HEK293 (cell line): ENCODE measurements at regions not wholly inside any gene's neighbourhood (a gene's known extent, or its start where the extent isn't known, plus 50 kb on each side); places are given as distances from the start of the nearest gene placed in this dataset.

ENCODE experiments used
- PATZ1 ChIP-seq: fragments of 450-650 bp; formaldehyde crosslinking; IDR thresholded peaks from 2 replicates; pipeline ENCODE4 v1.5.1; 2016; ENCODE audit warnings: missing biosample characterization, missing genetic modification characterization
- RBAK ChIP-seq: fragments of 450-650 bp; formaldehyde crosslinking; IDR thresholded peaks from 2 replicates; pipeline ENCODE4 v1.5.1; 2016; ENCODE audit warnings: missing biosample characterization, missing genetic modification characterization
- ZBTB1 ChIP-seq: fragments of 450-650 bp; formaldehyde crosslinking; IDR thresholded peaks from 2 replicates; pipeline ENCODE4 v1.5.1; 2016; ENCODE audit warnings: missing biosample characterization, missing genetic modification characterization
- ZNF138 ChIP-seq: fragments of 450-650 bp; formaldehyde crosslinking; IDR thresholded peaks from 2 replicates; pipeline ENCODE4 v1.5.1; 2016; ENCODE audit warnings: missing biosample characterization, missing genetic modification characterization, borderline replicate concordance
- ZNF146 ChIP-seq: fragments of 450-650 bp; formaldehyde crosslinking; IDR thresholded peaks from 2 replicates; pipeline ENCODE4 v1.5.1; 2016; ENCODE audit warnings: missing biosample characterization, missing genetic modification characterization
- ZNF266 ChIP-seq: fragments of 450-650 bp; formaldehyde crosslinking; IDR thresholded peaks from 2 replicates; pipeline ENCODE4 v1.5.1; 2016; ENCODE audit warnings: missing biosample characterization, missing genetic modification characterization, low read depth
- ZNF350 ChIP-seq: fragments of 450-650 bp; formaldehyde crosslinking; IDR thresholded peaks from 2 replicates; pipeline ENCODE4 v1.5.0; 2017; ENCODE audit warnings: missing biosample characterization, mild to moderate bottlenecking, missing genetic modification characterization
- ZNF449 ChIP-seq: fragments of 450-650 bp; formaldehyde crosslinking; IDR thresholded peaks from 2 replicates; pipeline ENCODE4 v1.5.1; 2017; ENCODE audit warnings: missing biosample characterization, mild to moderate bottlenecking, missing genetic modification characterization, moderate library complexity
- ZNF555 ChIP-seq: fragments of 450-650 bp; formaldehyde crosslinking; conservative IDR thresholded peaks from 2 replicates; pipeline ENCODE4 v1.5.1; 2017; ENCODE audit warnings: missing biosample characterization, mild to moderate bottlenecking, missing genetic modification characterization, inconsistent platforms
- ZNF558 ChIP-seq: fragments of 450-650 bp; formaldehyde crosslinking; IDR thresholded peaks from 2 replicates; pipeline ENCODE4 v1.5.1; 2016; ENCODE audit warnings: missing biosample characterization, missing genetic modification characterization
- ZNF639 ChIP-seq: fragments of 450-650 bp; formaldehyde crosslinking; IDR thresholded peaks from 2 replicates; pipeline ENCODE4 v1.5.1; 2016; ENCODE audit warnings: missing biosample characterization, missing genetic modification characterization
- ZNF837 ChIP-seq: fragments of 450-650 bp; formaldehyde crosslinking; IDR thresholded peaks from 2 replicates; pipeline ENCODE4 v1.5.1; 2016; ENCODE audit warnings: missing biosample characterization, missing genetic modification characterization
- TF ChIP-seq, protein P1 (sequence below): fragments of 450-650 bp; formaldehyde crosslinking; IDR thresholded peaks from 2 replicates; pipeline ENCODE4 v1.5.1; 2016; ENCODE audit warnings: missing biosample characterization, missing genetic modification characterization

- TF ChIP-seq ZNF146 (tag by site-specific recombination) = no peak
- TF ChIP-seq, protein P1, sequence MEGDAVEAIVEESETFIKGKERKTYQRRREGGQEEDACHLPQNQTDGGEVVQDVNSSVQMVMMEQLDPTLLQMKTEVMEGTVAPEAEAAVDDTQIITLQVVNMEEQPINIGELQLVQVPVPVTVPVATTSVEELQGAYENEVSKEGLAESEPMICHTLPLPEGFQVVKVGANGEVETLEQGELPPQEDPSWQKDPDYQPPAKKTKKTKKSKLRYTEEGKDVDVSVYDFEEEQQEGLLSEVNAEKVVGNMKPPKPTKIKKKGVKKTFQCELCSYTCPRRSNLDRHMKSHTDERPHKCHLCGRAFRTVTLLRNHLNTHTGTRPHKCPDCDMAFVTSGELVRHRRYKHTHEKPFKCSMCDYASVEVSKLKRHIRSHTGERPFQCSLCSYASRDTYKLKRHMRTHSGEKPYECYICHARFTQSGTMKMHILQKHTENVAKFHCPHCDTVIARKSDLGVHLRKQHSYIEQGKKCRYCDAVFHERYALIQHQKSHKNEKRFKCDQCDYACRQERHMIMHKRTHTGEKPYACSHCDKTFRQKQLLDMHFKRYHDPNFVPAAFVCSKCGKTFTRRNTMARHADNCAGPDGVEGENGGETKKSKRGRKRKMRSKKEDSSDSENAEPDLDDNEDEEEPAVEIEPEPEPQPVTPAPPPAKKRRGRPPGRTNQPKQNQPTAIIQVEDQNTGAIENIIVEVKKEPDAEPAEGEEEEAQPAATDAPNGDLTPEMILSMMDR (tag by site-specific recombination) = no peak
- TF ChIP-seq ZNF266 = no peak
- no peak for TF ChIP-seq ZNF639
- TF ChIP-seq ZNF449 (tag by site-specific recombination) = no peak
- no peak for TF ChIP-seq ZNF138 (tag by site-specific recombination)
- TF ChIP-seq ZNF837 (tag by site-specific recombination) = no peak
- no peak for TF ChIP-seq ZNF558 (tag by site-specific recombination)
- no peak for TF ChIP-seq RBAK
- TF ChIP-seq ZNF555 (tag by site-specific recombination) = no peak
- no peak for TF ChIP-seq ZBTB1 (tag by site-specific recombination)
- no peak for TF ChIP-seq ZNF350 (tag by site-specific recombination)
- no peak for TF ChIP-seq PATZ1
Measured at GRCh38 chr14:87141801-87142200, 851.2 kb downstream of the GALC start.
